IMR-90 (cell line): ENCODE measurements at regions not wholly inside any gene's neighbourhood (a gene's known extent, or its start where the extent isn't known, plus 50 kb on each side); places are given as distances from the start of the nearest gene placed in this dataset.

Experiments
- ATAC-seq: fragments of 200-7000 bp; cut with Tn5 transposase; 2 replicates; pipeline ENCODE4 v1.9.1; 2020; ENCODE audit warnings: low read depth, mild to moderate bottlenecking, moderate library complexity
- BruUV-seq: library from RNA; stranded (reverse); fragments of 400-500 nt; replicated peaks from 2 replicates; lab custom pipeline; 2021; lab: Mats Ljungman, UMichigan
- CTCF ChIA-PET: fragments of 300-600 bp; formaldehyde crosslinking; extraction: SDS; loops from one replicate; lab custom pipeline; 2021; ENCODE audit warnings: antibody characterized with exemption; lab: Yijun Ruan, JAX
- POLR2A ChIA-PET: fragments of 300-600 bp; sonication (Branson Sonifier 250); formaldehyde crosslinking; loops from one replicate; lab custom pipeline; 2022; ENCODE audit warnings: antibody characterized with exemption; ENCODE audit not compliant: unreplicated experiment; lab: Charles Lee
- DNase-seq: peaks from one replicate; pipeline ENCODE4 v3.0.0; 2013
- H2AFZ ChIP-seq: replicated peaks from 2 replicates; pipeline ENCODE3; 2013; ENCODE audit warnings: low read length, mild to moderate bottlenecking; ENCODE audit not compliant: poor library complexity
- H2AK5ac ChIP-seq: 2 replicates; pipeline ENCODE4 v1.6.1; 2013; ENCODE audit warnings: low read depth, low read length, inconsistent platforms
- H2AK9ac ChIP-seq: replicated peaks from 2 replicates; pipeline ENCODE3; 2013; ENCODE audit warnings: mild to moderate bottlenecking, low read depth, low read length, moderate library complexity; ENCODE audit not compliant: poor library complexity
- H2BK120ac ChIP-seq: 2 replicates; pipeline ENCODE4 v1.6.1; 2013; ENCODE audit warnings: low read depth, low read length, inconsistent platforms
- H2BK15ac ChIP-seq: 3 replicates; pipeline ENCODE4 v1.6.1; 2013; ENCODE audit warnings: low read depth, low read length, inconsistent platforms
- H2BK20ac ChIP-seq: 2 replicates; pipeline ENCODE4 v1.6.1; 2013; ENCODE audit warnings: low read depth, mild to moderate bottlenecking, inconsistent platforms, low read length, moderate library complexity
- H2BK5ac ChIP-seq: 2 replicates; pipeline ENCODE4 v1.6.1; 2013; ENCODE audit warnings: mild to moderate bottlenecking, low read depth, low read length, inconsistent platforms; ENCODE audit not compliant: poor library complexity, severe bottlenecking
- H3K14ac ChIP-seq: replicated peaks from 2 replicates; pipeline ENCODE4 v1.6.1; 2013; ENCODE audit warnings: low read depth, low read length, inconsistent platforms
- H3K18ac ChIP-seq: 2 replicates; pipeline ENCODE4 v1.6.1; 2013; ENCODE audit warnings: low read depth, low read length, control low read depth
- H3K23ac ChIP-seq: 2 replicates; pipeline ENCODE4 v1.6.1; 2013; ENCODE audit warnings: low read depth, low read length, inconsistent platforms
- H3K27ac ChIP-seq: 2 replicates; pipeline ENCODE4 v1.5.1; 2013; ENCODE audit warnings: mild to moderate bottlenecking, control low read depth, low read length; ENCODE audit not compliant: insufficient read depth
- H3K27me3 ChIP-seq: 2 replicates; pipeline ENCODE4 v1.6.1; 2013; ENCODE audit warnings: low read length; ENCODE audit not compliant: control insufficient read depth, insufficient read depth
- H3K36me3 ChIP-seq: 2 replicates; pipeline ENCODE4 v1.6.1; 2013; ENCODE audit warnings: low read length, mixed read lengths; ENCODE audit not compliant: control insufficient read depth, insufficient read depth
- H3K4ac ChIP-seq: 2 replicates; pipeline ENCODE4 v1.6.1; 2013; ENCODE audit warnings: low read depth, low read length, inconsistent platforms
- H3K4me1 ChIP-seq: 2 replicates; pipeline ENCODE4 v1.6.1; 2013; ENCODE audit warnings: low read length, mixed read lengths; ENCODE audit not compliant: control insufficient read depth, insufficient read depth
- H3K4me2 ChIP-seq: 2 replicates; pipeline ENCODE4 v1.6.1; 2013; ENCODE audit warnings: low read depth, mild to moderate bottlenecking, control low read depth, low read length, moderate library complexity
- H3K4me3 ChIP-seq: 2 replicates; pipeline ENCODE4 v1.5.1; 2013; ENCODE audit warnings: low read depth, mild to moderate bottlenecking, control low read depth, low read length, moderate library complexity; ENCODE audit not compliant: insufficient read depth
- H3K56ac ChIP-seq: 2 replicates; pipeline ENCODE4 v1.6.1; 2013; ENCODE audit warnings: low read length, inconsistent platforms; ENCODE audit not compliant: insufficient read depth; ENCODE audit errors: extremely low read depth
- H3K79me1 ChIP-seq, 2 experiments: 2 replicates each; pipeline ENCODE4 v1.6.1; 2013; ENCODE audit warnings: low read length in 2 of 2, inconsistent platforms in 1 of 2, low read depth in 1 of 2
- H3K9ac ChIP-seq: 2 replicates; pipeline ENCODE4 v1.6.1; 2013; ENCODE audit warnings: low read depth, low read length, control low read depth
- H3K9me1 ChIP-seq: 2 replicates; pipeline ENCODE4 v1.6.1; 2013; ENCODE audit warnings: low read length, inconsistent platforms; ENCODE audit not compliant: insufficient read depth
- H3K9me3 ChIP-seq: 2 replicates; pipeline ENCODE4 v1.6.1; 2013; ENCODE audit warnings: low read length; ENCODE audit not compliant: control insufficient read depth, insufficient read depth
- H4K20me1 ChIP-seq: 2 replicates; pipeline ENCODE4 v1.6.1; 2013; ENCODE audit warnings: low read length, inconsistent platforms; ENCODE audit not compliant: insufficient read depth
- H4K5ac ChIP-seq: 2 replicates; pipeline ENCODE4 v1.6.1; 2013; ENCODE audit warnings: mild to moderate bottlenecking, low read depth, low read length, control low read depth
- H4K8ac ChIP-seq, 2 experiments: 2 replicates each; pipeline ENCODE4 v1.6.1; 2013; ENCODE audit warnings: low read depth in 2 of 2, low read length in 2 of 2, control low read depth in 1 of 2, inconsistent platforms in 1 of 2
- H4K91ac ChIP-seq: 2 replicates; pipeline ENCODE4 v1.6.1; 2013; ENCODE audit warnings: low read depth, low read length, inconsistent platforms; ENCODE audit not compliant: insufficient read depth
- CEBPB ChIP-seq: IDR thresholded peaks from 2 replicates; pipeline ENCODE4 v1.6.1; 2012; ENCODE audit warnings: low read depth, low read length, improper control_type of control experiment
- CHD1 ChIP-seq: IDR thresholded peaks from 2 replicates; pipeline ENCODE4 v1.6.1; 2012; ENCODE audit warnings: low read depth, low read length, improper control_type of control experiment
- CTCF ChIP-seq: conservative IDR thresholded peaks from 2 replicates; pipeline ENCODE4 v1.5.1; 2012; ENCODE audit warnings: mild to moderate bottlenecking, low read depth, low read length, improper control_type of control experiment
- ELK1 ChIP-seq: fragments of 150-350 bp; IDR thresholded peaks from 2 replicates; pipeline ENCODE4 v1.6.1; 2016; ENCODE audit warnings: low read depth, mild to moderate bottlenecking, low read length, moderate library complexity, borderline replicate concordance
- FOS ChIP-seq: fragments of 150-350 bp; IDR thresholded peaks from 2 replicates; pipeline ENCODE4 v1.6.1; 2016; ENCODE audit warnings: low read depth, low read length
- MAFK ChIP-seq: IDR thresholded peaks from 2 replicates; pipeline ENCODE4 v1.6.1; 2012; ENCODE audit warnings: low read depth, low read length, improper control_type of control experiment
- MAZ ChIP-seq: IDR thresholded peaks from 2 replicates; pipeline ENCODE4 v1.6.1; 2012; ENCODE audit warnings: low read depth, mild to moderate bottlenecking, low read length, improper control_type of control experiment, moderate library complexity, borderline replicate concordance
- POLR2A ChIP-seq: IDR thresholded peaks from 2 replicates; pipeline ENCODE4 v1.6.1; 2012; ENCODE audit warnings: mild to moderate bottlenecking, low read depth, low read length
- RCOR1 ChIP-seq: IDR thresholded peaks from 2 replicates; pipeline ENCODE4 v1.6.1; 2012; ENCODE audit warnings: mild to moderate bottlenecking, low read length, improper control_type of control experiment; ENCODE audit not compliant: insufficient replicate concordance
- RFX5 ChIP-seq: IDR thresholded peaks from 2 replicates; pipeline ENCODE4 v1.8.0; 2012; ENCODE audit warnings: low read depth, mild to moderate bottlenecking, low read length, moderate library complexity
- SMC3 ChIP-seq: fragments of 150-350 bp; IDR thresholded peaks from 2 replicates; pipeline ENCODE4 v1.6.1; 2016; ENCODE audit warnings: low read depth, mild to moderate bottlenecking, antibody characterized with exemption, low read length, moderate library complexity
- WGBS, 2 experiments: methylation state at CpG; one replicate each; pipeline versions ENCODE4 v1.1.5 to v1.1.7; 2013; ENCODE audit warnings: missing lambda C conversion rate in 2 of 2; ENCODE audit not compliant: insufficient read length in 1 of 2; ENCODE audit errors: extremely low coverage in 2 of 2; 5-methylcytosine and 5-hydroxymethylcytosine counted together
- dilution Hi-C: fragments of 300-500 bp; cut with HindIII; formaldehyde crosslinking; loops from one replicate; pipeline ENCODE4 v1.14.3; 2018; ENCODE audit warnings: low sequenced_read_pairs; ENCODE audit not compliant: unreplicated experiment
- in situ Hi-C: fragments of 300-500 bp; cut with MboI; formaldehyde crosslinking; loops from 3 replicates; pipeline ENCODE4 v1.14.3; 2019; ENCODE audit warnings: low sequenced_read_pairs, inconsistent platforms, mixed read lengths
- intact Hi-C: fragments of 100-400 bp; cut with micrococcal nuclease; formaldehyde crosslinking; loops from 2 replicates; pipeline ENCODE4 v1.10.0; 2022
- TF ChIP-seq, protein P1 (sequence below): fragments of 150-350 bp; IDR thresholded peaks from 2 replicates; pipeline ENCODE4 v1.6.1; 2017; ENCODE audit warnings: mild to moderate bottlenecking, antibody characterized with exemption, low read length, low read depth

DNA sequence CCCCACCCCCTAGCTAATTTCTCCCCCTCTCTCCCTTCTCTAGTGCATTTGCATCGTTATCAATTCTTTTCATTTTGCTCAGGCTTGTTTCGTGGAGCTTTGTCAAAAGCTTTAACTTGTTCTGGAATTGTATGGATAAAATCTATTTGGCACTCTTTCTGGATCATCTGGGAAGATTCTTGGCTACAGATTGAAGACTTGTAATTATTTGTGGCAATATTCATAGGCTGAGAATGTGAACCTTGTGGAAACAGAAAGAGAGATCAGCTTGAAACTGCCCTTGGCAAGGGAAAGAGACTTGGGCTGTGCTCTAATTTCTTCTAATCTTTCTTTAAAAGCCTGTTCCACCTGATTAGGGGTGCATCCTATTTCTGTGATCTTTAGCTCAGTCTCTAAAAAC lies 340.6 kb upstream of the DAB2 start:
- H2BK5ac ChIP-seq: peak overlapping the region; percentile 79
- intact Hi-C loops: no loop called here
- dilution Hi-C loops: no loop called here
- POLR2A ChIA-PET: interaction anchor here (0.5 kb wide), 1 partner anchor 169 kb away, joined by 3 read pairs; no protein-coding TSS in a partner anchor
- ATAC-seq (peak; percentile 18; the same call in 1 of the 2 replicates), DNase-seq (peak; percentile 60)
- peak overlapping the region; percentile 81; the same call in 1 of the 2 replicates for H3K14ac ChIP-seq
- H4K91ac ChIP-seq: no peak overlapping the region
- H2BK120ac ChIP-seq: peak overlapping the region; percentile 59; the same call in 1 of the 2 replicates
- no peaks in the 10 kb centered on the region for H3K27me3 ChIP-seq
- peak overlapping the region; percentile 21; the same call in 1 of the 2 replicates for H3K4me2 ChIP-seq
- no CpG with 5 or more reads among the region's 2 CpGs for WGBS, 2 experiments
- H4K20me1 ChIP-seq: no peaks in the 10 kb centered on the region
- H3K9me1 ChIP-seq: peaks cover 6% of the 10 kb centered on the region; the same call in 1 of the 2 replicates
- H3K27ac ChIP-seq: no peak overlapping the region
- H3K4me3 ChIP-seq: no peak overlapping the region
- in situ Hi-C loops: loop anchor here (25.0 kb wide), 1 partner anchor 378 kb away; no protein-coding TSS in a partner anchor
- H3K79me1 ChIP-seq: no peaks in the 10 kb centered on the region
- peaks cover 3% of the 10 kb centered on the region; the same call in 1 of the 2 replicates for H3K4me1 ChIP-seq
- H2AFZ ChIP-seq: no peak overlapping the region
- 0 out of 2 replicates have a peak overlapping the region, but pooled peaks have one; percentile 46 for H3K18ac ChIP-seq
- H3K23ac ChIP-seq: peak overlapping the region; percentile 59; the same call in 1 of the 2 replicates
- no TSS peak for BruUV-seq
- CTCF ChIA-PET: no interaction called here
- H4K8ac ChIP-seq: no peak overlapping the region; a peak in 1 of 4 replicates
- peak overlapping the region; percentile 2; the same call in 1 of the 2 replicates for H3K4ac ChIP-seq
- TF ChIP-seq CTCF (no peak), FOS (no peak), RFX5 (no peak), RCOR1 (no peak), MAFK (no peak), MAZ (no peak), CHD1 (no peak), POLR2A (no peak), CEBPB (no peak), SMC3 (no peak), ELK1 (no peak)
- TF ChIP-seq, protein P1, sequence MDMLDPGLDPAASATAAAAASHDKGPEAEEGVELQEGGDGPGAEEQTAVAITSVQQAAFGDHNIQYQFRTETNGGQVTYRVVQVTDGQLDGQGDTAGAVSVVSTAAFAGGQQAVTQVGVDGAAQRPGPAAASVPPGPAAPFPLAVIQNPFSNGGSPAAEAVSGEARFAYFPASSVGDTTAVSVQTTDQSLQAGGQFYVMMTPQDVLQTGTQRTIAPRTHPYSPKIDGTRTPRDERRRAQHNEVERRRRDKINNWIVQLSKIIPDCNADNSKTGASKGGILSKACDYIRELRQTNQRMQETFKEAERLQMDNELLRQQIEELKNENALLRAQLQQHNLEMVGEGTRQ: no peak
- peak overlapping the region; percentile 3; the same call in 1 of the 3 replicates for H2BK15ac ChIP-seq
- H3K9me3 ChIP-seq: no peaks in the 10 kb centered on the region
- no peak overlapping the region for H2AK9ac ChIP-seq
- H3K56ac ChIP-seq: no peak overlapping the region
- no peak overlapping the region for H4K5ac ChIP-seq
- H2AK5ac ChIP-seq: no peak overlapping the region
- no peak overlapping the region for H3K9ac ChIP-seq
- H2BK20ac ChIP-seq: peak overlapping the region; percentile 63; the same call in 1 of the 2 replicates
- no peaks in the 10 kb centered on the region for H3K36me3 ChIP-seq
